GM19324 (cell line): ENCODE measurements at regions not wholly inside any gene's neighbourhood (a gene's known extent, or its start where the extent isn't known, plus 50 kb on each side); places are given as distances from the start of the nearest gene placed in this dataset.

Experiments
- ATAC-seq: cut with Tn5 transposase; IDR thresholded peaks from one replicate; pipeline ENCODE4 v1.9.1; 2021; ENCODE audit warnings: mild to moderate bottlenecking, moderate library complexity; ENCODE audit not compliant: unreplicated experiment, low FRiP score

DNA sequence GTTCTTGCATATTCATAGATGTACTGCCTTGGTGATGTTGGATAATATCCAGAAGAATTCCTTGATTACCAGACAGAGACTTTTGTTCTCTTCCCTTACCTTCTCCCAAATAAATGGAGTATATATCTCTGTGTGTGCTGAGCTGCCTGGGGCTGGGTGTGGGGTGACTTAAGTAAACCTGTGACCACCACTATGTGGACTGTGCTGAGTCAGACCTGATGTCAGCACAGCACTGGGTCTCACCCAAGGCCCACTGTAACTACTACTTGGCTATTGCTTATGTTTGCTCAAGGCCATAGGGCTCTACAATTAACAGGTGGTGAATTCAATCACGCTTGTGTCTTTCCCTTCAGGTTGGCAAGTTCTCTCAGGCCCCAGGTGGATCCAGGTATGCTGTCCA lies 145.7 kb upstream of the MDGA2 start:
- ATAC-seq: no peak

DNA sequence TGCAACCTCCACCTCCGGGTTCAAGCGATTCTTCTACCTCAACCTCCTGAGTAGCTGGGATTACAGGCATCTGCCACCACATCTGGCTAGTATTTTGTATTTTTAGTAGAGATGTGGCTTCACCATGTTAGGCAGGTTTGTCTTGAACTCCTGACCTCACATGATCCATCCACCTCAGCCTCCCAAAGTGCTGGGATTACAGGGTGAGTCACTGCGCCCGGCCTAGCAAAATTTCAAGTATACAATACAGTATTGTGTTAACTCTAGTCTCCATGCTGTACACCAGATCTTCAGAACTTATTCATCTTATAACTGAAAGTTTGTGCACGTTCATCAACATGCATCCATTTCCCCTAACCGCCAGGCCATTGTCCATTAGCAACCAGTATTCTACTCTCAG lies 115.1 kb upstream of the MDGA2 start:
- ATAC-seq: no peak

DNA sequence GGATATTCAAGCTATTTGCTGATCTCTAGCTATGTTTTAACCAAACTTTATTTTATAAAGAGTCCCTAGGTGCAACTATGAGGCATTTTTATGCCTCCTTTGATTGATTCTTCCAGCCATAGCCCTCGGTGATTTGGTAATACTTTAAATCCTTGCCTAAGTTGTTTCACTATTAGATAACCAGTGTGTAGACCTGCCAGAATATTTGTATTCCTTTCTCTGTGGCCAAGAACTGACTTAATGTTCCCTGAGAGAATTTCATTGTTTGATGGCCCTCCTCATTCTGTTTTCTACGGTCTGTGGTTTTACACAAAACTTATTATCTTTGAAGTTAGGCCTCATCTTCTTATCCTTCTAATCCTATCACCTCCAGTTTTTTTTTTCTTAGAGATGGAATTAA lies 109.7 kb upstream of the MDGA2 start:
- ATAC-seq: no peak

DNA sequence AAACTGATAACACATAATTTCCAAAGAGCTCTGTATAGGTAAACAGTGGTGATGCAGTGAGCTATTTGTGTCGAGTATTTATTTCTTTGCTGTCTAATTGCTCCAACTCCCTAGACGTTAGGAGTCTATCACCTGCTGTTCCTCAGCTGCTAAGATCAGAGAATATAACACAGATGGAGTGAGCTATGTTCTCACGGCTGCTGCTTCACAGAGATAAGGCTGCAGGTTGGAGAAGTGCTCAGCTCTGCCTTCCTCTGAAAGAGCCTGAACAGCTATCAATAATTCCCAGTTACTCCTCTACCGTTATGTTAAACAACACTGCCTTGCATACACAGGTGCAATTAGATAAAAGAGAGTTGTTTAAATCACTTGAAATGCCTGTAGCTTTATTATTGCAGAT lies 103.2 kb upstream of the MDGA2 start:
- ATAC-seq: no peak

DNA sequence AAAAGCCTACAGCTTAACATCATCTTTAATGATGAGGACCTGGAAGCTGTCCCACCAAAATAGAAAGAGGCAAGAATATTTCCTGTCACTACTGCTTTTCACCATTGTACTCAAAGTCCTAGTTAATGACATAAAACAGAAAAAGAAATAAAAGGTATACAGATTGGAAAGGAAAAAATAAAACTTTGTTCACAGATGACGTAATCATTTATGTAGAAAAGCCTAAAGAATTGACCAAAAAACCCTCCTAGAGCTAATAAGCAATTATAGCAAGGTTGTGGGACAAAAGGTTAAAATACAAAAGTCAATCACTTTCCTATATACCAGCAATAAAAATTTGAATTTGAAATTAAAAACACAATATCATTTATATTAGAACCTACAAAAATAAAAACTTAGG lies 97.2 kb upstream of the MDGA2 start:
- ATAC-seq: no peak

DNA sequence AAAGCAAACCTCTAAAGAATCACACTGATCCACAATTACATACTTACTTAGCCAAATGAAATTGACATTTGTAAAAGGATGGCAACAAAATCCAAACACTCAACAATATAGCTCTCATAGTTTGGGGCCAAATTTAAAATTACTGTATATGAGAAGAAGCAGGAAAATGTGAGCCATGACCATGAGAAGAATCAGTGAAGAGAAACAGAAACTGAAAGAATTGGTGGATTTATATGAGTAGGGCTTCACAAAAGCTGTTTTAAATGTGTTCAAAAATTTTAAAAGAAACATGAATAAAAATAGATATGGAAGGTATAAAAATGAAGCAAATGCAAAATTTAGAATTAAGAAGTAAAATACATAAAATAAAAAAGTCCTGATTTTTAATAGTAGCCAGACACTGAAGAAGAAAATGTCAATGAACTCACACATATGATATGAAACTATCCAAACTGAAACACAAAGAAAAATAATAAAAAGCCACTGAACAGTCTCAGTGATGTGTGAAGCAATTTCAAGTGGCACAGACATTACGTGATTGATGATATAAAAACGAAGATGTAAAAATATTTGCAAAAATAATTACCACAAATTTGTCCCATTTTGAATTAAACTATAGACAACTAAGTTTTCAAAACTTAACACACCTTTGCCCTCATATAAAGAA lies 87.9 kb upstream of the MDGA2 start:
- no peak for ATAC-seq

DNA sequence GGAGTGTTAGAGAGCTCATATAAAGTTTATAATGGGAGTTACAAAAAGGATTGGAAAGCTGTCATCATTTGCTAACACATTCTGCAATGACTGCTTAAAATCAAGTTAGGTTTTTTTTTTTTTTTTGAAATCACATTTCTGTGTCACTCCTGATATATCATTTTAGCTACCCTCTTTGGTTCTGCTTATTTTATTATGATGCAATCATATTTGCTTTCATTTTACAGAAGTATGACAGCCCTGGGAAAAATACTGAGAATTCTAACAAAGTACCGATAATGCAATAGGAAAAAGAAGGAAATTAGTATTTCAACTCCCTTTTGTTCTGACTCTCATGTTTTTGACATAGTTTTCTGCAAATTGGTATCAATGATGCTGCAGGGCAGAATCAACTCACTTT lies 71.6 kb upstream of the MDGA2 start:
- ATAC-seq: no peak

DNA sequence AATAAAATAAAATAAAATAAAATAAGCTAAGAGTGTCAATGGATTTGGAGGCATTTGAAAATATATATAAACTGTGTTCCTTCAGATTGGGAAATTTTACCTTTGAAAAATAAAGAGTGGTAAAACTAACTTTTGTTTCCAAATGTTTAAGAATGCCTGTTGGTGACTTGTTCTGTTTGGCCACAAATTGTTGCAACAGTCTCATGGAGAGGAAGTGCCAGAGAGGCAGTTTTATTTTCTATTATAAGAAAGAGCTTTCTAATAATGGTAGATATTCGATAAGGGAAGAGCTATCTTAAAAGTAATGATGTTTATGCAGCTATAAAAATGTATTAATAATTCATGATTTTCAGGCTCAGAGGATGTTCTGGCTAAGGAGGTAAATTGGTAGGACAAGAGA lies 68.8 kb upstream of the MDGA2 start:
- ATAC-seq: no peak

DNA sequence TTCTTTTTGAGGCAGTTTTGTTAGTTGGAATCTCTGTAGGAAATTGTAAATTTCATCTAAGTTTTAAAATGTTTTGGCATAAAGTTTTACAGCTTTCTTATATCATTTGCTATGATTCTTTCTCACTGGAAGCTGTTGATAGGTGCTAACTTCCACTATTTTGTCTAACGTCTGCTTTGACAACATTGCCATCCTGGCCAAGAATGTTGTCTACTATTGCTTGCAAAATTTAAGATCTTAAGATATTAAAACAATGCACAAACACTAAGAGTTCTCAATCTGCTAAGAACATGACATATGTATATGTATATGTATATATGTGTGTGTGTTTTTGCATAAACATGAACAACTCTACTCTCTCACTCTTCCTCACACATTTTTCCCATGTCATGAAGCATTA lies 64.1 kb upstream of the MDGA2 start:
- no peak for ATAC-seq

DNA sequence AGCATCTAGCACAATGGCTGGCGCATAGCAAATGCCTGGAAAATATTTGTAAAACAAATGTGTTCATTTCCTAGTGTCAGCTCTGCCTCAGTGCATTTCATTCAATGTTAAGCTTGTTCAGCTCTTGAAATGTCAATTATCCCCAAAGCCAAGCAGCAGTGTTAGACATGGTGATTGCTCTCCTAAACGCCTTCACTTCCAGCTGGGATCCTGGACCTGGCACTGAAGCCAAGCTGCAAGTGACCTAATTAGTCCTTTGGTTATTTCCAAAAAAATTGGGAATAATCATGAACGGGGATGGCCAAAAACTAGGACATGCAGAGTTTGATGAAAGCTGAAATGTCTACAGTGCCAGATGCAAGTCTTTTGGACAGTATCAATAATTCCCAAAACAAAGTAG lies 54.9 kb upstream of the MDGA2 start:
- no peak for ATAC-seq
